Activated CD4-positive, alpha-beta T cell treated with anti-CD3 and anti-CD28 coated beads, Interleukin-2, amount 50 U/mL, for 4 hours (primary cell): ENCODE measurements at regions not wholly inside any gene's neighbourhood (a gene's known extent, or its start where the extent isn't known, plus 50 kb on each side); places are given as distances from the start of the nearest gene placed in this dataset.
"Not testable (repeated sequence)": the region's sequence is repeated elsewhere in the genome, so short reads cannot be mapped to it uniquely, and the experiment has no call there.

Experiments
- DNase-seq, 2 experiments: peaks; one replicate each; pipeline ENCODE4 v3.0.0-alpha.2; 2020

DNA sequence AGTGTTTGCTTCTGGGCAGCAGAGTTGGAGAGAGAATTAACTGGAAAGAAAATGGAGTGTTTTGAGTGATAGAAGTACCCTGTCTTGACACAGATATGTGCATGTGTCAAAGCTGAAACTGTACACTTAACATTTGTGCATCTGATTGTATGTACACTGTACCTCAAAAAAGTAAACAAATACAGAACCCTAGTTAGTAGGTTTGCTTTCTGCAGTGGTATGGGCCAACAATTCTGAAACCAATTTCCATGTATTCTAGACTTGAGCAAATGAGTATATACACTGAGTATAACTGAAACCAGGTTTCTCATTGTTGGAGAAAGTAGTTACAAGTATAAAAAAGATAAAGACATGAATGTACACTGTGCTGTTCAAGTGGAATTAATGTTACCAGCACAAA is 52.4 kb downstream of the ELAPOR2 start:
- DNase-seq: no peak

DNA sequence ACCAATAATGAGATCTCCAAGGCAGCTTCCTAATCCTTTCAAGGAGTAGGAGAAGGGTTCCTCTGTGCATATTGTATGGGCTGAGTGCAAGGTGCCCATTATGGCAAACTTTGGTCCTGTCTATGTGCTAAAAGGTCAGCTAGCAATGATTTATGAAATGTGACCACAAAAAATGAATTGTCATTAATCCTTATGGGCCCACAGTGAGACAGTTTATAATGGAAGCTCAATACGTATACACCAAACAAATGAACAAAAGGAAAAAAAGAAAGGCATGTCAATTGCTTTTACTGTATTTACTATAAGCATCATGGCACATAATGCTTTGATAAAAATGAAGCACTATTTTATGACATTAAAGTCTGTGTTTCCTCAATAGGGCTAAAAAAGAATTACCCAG is 54.5 kb downstream of the ELAPOR2 start:
- DNase-seq: no peak

DNA sequence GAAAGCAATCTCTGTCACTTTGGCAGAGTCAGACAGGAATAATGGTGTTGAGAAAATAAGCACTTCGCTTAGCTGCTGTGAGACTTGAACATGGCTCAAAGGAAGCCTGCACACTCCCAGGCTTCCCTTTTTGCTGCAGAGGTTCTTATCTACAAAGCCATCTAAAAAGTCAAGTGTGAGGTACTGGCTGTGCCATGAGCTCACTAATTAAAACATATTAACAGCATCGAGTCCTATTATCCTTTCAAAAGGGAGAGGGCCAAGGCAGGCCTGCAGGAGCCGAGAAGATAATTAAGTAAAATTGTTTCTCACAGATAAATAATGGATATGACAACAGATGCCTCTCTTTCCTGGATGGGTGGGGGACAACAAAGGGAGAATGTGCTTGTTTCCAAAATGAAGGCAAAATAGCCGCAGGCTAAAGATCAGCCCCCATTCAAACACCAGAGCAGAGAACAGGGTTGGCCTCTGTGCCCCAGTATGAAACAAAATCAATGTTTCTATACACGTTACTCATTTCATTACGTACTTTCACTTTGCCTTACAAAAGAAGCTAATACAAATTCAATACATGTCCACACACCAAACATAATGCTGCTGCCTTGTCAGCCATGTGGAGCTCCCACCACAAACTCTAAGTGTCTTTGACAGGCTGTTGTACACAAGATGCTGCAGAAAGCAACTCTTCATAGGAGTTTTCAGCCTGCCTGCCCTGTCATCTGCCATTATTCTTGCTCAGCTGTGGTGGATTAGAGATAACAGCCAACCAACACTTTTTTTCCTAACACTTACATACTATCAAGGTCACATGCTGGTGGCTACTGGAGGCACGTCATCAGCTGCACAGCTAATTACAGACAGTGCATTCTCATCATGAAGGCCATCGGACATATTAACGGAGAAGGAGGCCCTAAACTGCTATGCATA is 55.3 kb downstream of the ELAPOR2 start:
- DNase-seq: no peak

GRCh38 chr7:87001214-87001613 is 58.2 kb downstream of the ELAPOR2 start:
- no peak for DNase-seq

GRCh38 chr7:87000344-87000743 is 59.1 kb downstream of the ELAPOR2 start:
- no peak for DNase-seq

- DNase-seq: no peak
Measured at GRCh38 chr7:86999750-87000149, 59.7 kb downstream of the ELAPOR2 start.

DNA sequence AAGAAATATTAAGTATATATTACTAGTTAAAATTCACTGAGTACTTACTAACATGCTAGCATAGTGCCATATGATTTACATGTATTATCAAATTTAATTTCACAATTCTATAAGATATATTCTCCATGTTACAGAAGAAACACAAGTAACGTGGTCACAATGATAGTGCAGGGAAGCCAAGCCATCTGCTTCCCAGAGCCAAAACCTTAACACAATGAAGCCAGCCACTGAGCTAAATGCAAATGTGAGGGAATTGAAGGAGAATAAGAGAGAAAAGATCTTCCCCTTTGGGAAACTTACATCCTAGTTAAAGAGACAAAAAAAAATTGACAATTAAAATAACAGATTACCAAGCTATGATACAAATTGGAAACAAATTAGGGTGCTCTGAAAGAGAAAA is 63.6 kb downstream of the ELAPOR2 start:
- DNase-seq: no peak

DNA sequence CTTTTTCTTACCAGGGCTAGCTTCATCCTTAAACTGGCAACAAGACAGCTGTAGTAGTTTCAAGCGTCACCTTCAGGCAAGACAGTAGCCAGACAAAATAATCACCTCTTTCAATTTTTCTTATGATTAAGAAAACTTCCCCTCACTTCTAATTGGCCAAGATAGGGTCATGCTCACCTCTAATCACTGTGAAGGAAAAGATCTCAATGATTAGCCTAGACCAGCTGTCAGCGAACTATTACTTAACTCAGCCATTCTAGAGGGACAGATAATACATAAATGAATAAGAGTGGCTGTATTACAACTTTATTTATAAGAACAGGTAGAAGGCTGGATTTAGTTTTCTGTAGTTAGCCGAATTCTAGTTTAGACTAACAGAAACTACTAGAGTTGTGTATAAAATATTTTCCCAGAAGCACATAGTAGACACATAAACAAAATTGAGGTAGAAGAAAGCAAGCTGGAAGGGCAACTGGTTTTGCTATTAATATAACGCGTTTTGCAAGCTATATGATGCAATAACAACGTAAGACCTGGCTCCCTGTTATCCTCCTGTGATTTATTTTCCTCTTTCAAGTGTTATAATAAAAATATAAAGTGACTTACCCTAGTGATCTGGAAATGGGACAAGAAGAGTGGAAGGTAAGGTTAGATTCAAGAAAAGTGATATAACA is 64.3 kb downstream of the ELAPOR2 start:
- DNase-seq: no peak

- DNase-seq: no peak
Measured at GRCh38 chr7:86991771-86992191, 67.7 kb downstream of the ELAPOR2 start.

DNA sequence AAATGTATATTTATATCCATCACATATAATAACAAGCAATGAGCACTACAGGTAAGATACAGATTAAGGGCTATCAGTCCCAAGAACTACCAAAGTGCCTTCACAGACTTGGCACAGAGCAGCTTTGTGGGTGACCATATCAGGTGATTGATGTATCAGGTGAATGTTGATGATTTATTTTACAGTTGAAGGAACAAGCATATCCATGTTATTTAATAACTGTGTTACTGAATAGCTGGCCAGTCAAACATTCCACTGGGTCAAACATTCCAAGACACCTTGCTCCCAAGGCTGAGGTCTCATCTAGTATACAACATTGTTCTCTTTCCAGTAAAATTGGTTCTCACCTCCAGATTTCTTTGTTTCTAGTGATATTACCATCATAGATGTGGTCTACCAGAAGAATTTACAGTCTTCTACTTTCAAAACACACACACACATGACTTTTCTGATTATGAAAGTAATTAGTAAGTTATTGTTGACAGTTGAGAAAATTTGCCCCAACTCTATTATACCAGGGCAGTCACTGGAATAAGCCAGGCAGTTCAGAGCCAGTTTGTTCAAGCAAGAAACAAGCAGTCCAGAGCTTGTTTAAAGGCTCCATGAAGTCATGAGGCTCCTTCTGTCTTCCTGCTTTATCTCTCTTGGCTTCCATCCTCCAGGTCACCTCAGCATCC is 68.2 kb downstream of the ELAPOR2 start:
- no peak for DNase-seq

GRCh38 chr7:86989407-86989806 is 70.0 kb downstream of the ELAPOR2 start:
- DNase-seq: no peak

DNA sequence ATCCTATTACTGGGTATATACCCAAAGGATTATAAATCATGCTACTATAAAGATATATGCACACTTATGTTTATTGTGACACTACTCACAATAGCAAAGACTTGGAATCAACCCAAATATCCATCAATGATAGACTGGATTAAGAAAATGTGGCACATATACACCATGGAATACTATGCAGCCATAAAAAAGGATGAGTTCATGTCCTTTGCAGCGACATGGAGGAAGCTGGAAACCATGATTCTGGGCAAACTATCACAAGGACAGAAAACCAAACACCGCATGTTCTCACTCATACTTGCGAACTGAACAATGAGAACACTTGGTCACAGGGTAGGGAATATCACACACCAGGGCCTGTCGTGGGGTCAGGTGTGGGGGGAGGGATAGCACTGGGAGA is 71.6 kb downstream of the ELAPOR2 start:
- not testable (repeated sequence) for DNase-seq

DNA sequence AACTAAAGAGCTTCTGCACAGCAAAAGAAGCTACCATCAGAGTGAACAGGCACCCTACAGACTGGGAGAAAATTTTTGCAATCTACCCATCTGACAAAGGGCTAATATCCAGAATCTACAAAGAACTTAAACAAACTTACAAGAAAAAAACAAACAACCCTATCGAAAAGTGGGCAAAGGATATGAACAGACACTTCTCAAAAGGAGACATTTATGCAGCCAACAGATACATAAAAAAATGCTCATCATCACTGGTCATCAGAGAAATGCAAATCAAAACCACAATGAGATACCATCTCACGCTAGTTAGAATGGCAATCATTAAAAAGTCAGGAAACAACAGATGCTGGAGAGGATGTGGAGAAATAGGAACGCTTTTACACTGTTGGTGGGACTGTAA is 72.1 kb downstream of the ELAPOR2 start:
- not testable (repeated sequence) for DNase-seq

GRCh38 chr7:86985342-86985741 is 74.1 kb downstream of the ELAPOR2 start:
- not testable (repeated sequence) for DNase-seq

DNA sequence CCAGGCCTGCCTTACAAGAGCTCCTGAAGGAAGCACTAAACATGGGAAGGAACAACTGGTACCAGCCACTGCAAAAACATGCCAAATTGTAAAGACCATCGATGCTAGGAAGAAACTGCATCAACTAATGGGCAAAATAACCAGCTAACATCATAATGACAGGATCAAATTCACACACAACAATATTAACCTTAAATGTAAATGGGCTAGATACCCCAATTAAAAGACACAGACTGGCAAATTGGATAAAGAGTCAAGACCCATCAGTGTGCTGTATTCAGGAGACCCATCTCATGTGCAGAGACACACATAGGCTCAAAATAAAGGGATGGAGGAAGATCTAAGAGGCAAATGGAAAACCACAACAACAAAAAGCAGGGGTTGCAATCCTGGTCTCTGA is 75.8 kb downstream of the ELAPOR2 start:
- not testable (repeated sequence) for DNase-seq

- DNase-seq: not testable (repeated sequence)
Measured at GRCh38 chr7:86981937-86982336, 77.5 kb downstream of the ELAPOR2 start.

- no peak for DNase-seq
Measured at GRCh38 chr7:86981127-86981526, 78.3 kb downstream of the ELAPOR2 start.

DNA sequence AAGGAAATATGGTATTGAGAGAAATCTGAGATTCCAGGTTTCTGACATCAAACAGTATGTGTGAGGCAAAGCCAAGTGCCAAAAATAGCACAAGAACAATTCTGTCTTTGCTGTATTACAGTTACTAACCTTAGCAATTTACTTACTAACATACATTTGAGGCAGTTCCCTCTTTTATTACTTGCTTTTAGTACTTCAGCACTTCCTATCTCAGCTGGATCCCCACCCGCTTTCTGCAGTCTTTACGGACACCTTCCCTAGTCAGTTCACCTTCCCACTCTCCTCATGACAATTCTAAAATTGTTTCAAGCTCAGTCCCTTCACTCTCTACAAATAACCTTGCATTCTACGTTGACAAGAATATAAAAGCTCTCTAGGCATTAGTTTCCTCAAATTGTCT is 79.2 kb downstream of the ELAPOR2 start:
- no peak for DNase-seq

GRCh38 chr7:86978808-86979506 is 80.5 kb downstream of the ELAPOR2 start:
- no peak for DNase-seq

GRCh38 chr7:86976958-86977357 is 82.5 kb downstream of the ELAPOR2 start:
- DNase-seq: no peak

DNA sequence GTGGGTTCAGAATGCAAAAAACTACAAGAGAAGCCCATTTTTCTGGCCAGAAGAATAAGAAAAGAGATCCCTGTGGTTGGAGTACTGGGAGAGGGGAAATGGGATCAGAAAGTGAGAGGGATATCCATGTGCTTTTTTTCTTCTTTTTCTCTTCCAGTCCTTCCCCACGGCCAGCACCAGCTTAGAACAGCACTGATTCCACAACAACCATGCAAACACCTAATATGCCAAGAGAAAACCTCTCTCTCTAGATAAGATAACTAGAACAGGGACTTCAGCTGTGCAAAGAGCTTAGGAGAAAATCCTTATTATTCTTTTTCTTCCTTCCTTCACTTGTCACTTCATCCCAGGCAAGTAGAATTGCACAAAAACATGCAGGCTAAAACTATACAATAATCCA is 83.5 kb downstream of the ELAPOR2 start:
- no peak for DNase-seq

DNA sequence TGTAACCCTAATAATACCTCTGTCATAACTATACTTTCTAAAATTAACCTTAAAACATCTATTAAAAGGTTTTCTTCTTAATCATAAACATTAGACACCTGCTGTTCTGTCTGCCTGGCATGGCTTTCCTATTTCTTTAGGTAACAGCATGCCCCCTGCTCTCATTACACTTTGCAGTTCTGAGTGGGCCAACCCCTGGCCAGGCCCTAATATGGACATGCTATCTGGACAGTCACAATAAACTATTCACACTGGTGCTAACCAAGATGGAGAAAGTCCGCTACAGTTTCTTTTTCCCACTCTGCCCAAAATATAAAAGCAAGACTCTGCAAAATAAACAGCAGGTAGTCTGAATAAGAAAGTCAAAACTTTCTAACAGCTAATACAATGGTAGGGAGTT is 84.0 kb downstream of the ELAPOR2 start:
- DNase-seq: no peak

DNA sequence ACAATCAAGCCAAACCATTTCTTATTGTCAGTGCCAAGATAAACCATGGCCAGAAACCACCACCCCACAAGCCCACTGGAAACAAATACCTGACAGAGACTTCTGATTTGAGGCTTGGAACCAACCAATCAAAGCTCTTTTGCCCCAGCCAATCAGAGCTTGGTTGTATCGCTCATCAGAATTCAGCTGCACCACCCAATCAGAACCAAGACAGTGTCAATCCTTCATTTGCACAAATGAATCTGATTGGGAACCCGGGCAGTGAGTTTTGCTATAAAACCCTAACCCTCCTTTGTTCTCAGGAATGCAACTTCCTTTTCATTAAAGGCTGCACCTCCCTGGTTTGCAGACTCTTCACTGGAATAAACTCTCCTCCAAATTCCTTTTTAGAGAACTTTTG is 87.4 kb downstream of the ELAPOR2 start:
- DNase-seq: no peak
